ENCODE measurements at regions not wholly inside any gene's neighbourhood (a gene's known extent, or its start where the extent isn't known, plus 50 kb on each side); places are given as distances from the start of the nearest gene placed in this dataset.

GRCh38 chr6:114989279-114989964, 646.6 kb upstream of the HS3ST5 start:
- no peak overlapping the region for H2AFZ ChIP-seq (ENCODE audit: low read depth)
- H3K9me2 ChIP-seq, result no peaks in the 10 kb centered on the region
- TF ChIP-seq, protein P1, sequence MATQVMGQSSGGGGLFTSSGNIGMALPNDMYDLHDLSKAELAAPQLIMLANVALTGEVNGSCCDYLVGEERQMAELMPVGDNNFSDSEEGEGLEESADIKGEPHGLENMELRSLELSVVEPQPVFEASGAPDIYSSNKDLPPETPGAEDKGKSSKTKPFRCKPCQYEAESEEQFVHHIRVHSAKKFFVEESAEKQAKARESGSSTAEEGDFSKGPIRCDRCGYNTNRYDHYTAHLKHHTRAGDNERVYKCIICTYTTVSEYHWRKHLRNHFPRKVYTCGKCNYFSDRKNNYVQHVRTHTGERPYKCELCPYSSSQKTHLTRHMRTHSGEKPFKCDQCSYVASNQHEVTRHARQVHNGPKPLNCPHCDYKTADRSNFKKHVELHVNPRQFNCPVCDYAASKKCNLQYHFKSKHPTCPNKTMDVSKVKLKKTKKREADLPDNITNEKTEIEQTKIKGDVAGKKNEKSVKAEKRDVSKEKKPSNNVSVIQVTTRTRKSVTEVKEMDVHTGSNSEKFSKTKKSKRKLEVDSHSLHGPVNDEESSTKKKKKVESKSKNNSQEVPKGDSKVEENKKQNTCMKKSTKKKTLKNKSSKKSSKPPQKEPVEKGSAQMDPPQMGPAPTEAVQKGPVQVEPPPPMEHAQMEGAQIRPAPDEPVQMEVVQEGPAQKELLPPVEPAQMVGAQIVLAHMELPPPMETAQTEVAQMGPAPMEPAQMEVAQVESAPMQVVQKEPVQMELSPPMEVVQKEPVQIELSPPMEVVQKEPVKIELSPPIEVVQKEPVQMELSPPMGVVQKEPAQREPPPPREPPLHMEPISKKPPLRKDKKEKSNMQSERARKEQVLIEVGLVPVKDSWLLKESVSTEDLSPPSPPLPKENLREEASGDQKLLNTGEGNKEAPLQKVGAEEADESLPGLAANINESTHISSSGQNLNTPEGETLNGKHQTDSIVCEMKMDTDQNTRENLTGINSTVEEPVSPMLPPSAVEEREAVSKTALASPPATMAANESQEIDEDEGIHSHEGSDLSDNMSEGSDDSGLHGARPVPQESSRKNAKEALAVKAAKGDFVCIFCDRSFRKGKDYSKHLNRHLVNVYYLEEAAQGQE (IDR thresholded peaks at IDR 0.05; ENCODE audit: low read depth, low read length), result no peak
- no peak for TF ChIP-seq GATA2 (CRISPR knock-in tag; IDR thresholded peaks at IDR 0.05)
- TF ChIP-seq ELF1 (IDR thresholded peaks at IDR 0.05), result no peak
- no peak for TF ChIP-seq TAF1 (IDR thresholded peaks at IDR 0.05; ENCODE audit: borderline replicate concordance, low read depth, low read length)
- TF ChIP-seq EZH2phosphoT487 (IDR thresholded peaks at IDR 0.05; ENCODE audit: borderline replicate concordance, low read depth), result no peak
- no peak for TF ChIP-seq YY1 (IDR thresholded peaks at IDR 0.05; ENCODE audit: low read depth)
- TF ChIP-seq USF1 (IDR thresholded peaks at IDR 0.05; ENCODE audit: borderline replicate concordance, low read depth), result no peak
- TF ChIP-seq JUND (IDR thresholded peaks at IDR 0.05), result no peak
- TF ChIP-seq NFIC (IDR thresholded peaks at IDR 0.05; ENCODE audit: borderline replicate concordance), result no peak
- TF ChIP-seq FOSL2 (IDR thresholded peaks at IDR 0.05; ENCODE audit: borderline replicate concordance, low read depth), result no peak
- no peak for TF ChIP-seq FOXM1 (IDR thresholded peaks at IDR 0.05; ENCODE audit: low read depth)
- TF ChIP-seq, protein P2, sequence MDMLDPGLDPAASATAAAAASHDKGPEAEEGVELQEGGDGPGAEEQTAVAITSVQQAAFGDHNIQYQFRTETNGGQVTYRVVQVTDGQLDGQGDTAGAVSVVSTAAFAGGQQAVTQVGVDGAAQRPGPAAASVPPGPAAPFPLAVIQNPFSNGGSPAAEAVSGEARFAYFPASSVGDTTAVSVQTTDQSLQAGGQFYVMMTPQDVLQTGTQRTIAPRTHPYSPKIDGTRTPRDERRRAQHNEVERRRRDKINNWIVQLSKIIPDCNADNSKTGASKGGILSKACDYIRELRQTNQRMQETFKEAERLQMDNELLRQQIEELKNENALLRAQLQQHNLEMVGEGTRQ (IDR thresholded peaks at IDR 0.05; ENCODE audit: borderline replicate concordance, low read depth, low read length), result no peak
- no peak for TF ChIP-seq RAD21 (IDR thresholded peaks at IDR 0.05; ENCODE audit: low read length)
- H3K4me3 ChIP-seq (ENCODE audit: low read depth in 2 of 2, low read length in 1 of 2), result no peak overlapping the region
- H3K27ac ChIP-seq (ENCODE audit: low read depth in 2 of 2, low read length in 1 of 2), result no peak overlapping the region
- DNase-seq, result no peak
- H3K27me3 ChIP-seq (ENCODE audit: insufficient read depth), result no peaks in the 10 kb centered on the region
- H3K4me1 ChIP-seq (ENCODE audit: control insufficient read depth in 1 of 2, insufficient read depth in 2 of 2, low read depth in 1 of 2, low read length in 1 of 2), result no peaks in the 10 kb centered on the region
- ChIA-PET POLR2A (no interaction called here), CTCF (no interaction called here)
- no peak overlapping the region for H3K4me2 ChIP-seq
- no peaks in the 10 kb centered on the region for H3F3A ChIP-seq (replicated peaks; ENCODE audit: insufficient read depth)
- H3K9me3 ChIP-seq, result no peaks in the 10 kb centered on the region
- WGBS (ENCODE audit: low lambda C conversion rate), result 36% methylated on average over 5 of the region's 5 CpGs
- H3K79me2 ChIP-seq (ENCODE audit: insufficient read depth), result no peaks in the 10 kb centered on the region
- no peaks in the 10 kb centered on the region for H3K36me3 ChIP-seq (replicated peaks in 1 of 2; ENCODE audit: control insufficient read depth in 1 of 2, insufficient read depth in 2 of 2, low read length in 1 of 2)
- H3K9ac ChIP-seq, result no peak overlapping the region
- no peaks in the 10 kb centered on the region for H4K20me1 ChIP-seq (ENCODE audit: insufficient read depth)

All from SK-N-SH (cell line).